ENCODE measurements at regions not wholly inside any gene's neighbourhood (a gene's known extent, or its start where the extent isn't known, plus 50 kb on each side); places are given as distances from the start of the nearest gene placed in this dataset.

- no peak for TF ChIP-seq POLR2A (IDR thresholded peaks at IDR 0.05; ENCODE audit: low read length)
- TF ChIP-seq GATA1 (IDR thresholded peaks at IDR 0.05; ENCODE audit: low read depth, low read length), result no peak
Observed at GRCh38 chr10:44193567-44194220, 191.2 kb downstream of the CXCL12 start.
